CD4-positive, alpha-beta T cell treated with Interleukin-6 at 100 ng/mL for 8 hours (primary cell): ENCODE measurements at regions not wholly inside any gene's neighbourhood (a gene's known extent, or its start where the extent isn't known, plus 50 kb on each side); places are given as distances from the start of the nearest gene placed in this dataset.
A peak's percentile ranks its signal among the peaks of the same experiment; 100 is the strongest.

Experiments used
- DNase-seq: peaks from one replicate; pipeline ENCODE4 v3.0.0-alpha.2; 2020; ENCODE audit warnings: mixed read lengths, low spot score

- no peak for DNase-seq
Measured at GRCh38 chr5:88144219-88145001, 124.2 kb downstream of the TMEM161B start.

DNA sequence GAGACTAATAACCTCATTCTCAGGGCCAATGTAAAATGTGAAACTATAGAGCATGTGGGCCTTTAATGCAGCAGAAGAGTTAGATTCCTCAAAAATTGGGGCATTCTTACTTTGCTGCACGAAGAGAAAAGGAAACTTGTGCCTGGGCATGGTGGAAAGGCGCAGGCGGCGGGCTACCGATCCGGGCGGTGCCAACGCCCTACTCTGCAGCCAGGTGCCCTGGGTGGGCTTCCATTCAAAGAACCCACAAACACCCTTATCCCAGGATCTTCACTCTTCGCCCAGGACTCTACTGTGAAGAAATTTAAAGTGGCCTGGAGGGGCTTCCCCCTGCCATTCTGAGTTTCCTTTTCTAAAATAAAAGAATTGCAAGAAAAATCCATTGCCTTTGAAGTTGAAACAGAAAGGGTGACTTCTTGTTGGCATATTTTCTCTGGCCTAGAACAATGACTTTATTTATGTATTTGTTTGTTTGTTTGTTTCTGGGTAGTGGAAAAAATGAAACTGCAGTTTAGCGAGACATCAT lies 124.9 kb downstream of the TMEM161B start:
- no peak for DNase-seq

GRCh38 chr5:88142886-88143692 lies 125.6 kb downstream of the TMEM161B start:
- DNase-seq: no peak

DNA sequence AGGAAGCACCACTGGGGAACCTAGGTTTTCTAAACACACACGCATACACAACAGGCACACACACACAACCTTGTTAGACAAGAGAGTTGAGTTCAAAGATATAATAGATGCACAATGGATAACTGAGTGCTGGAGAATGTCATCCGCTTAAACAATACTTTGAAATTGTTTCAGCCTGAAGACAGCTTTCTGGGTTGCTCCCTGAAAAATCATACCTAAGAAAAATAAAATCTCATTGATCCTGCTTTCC lies 126.1 kb downstream of the TMEM161B start:
- DNase-seq: no peak

GRCh38 chr5:88140856-88141752 lies 127.5 kb downstream of the TMEM161B start:
- peak; percentile 71 for DNase-seq

GRCh38 chr5:88140396-88140855 lies 128.2 kb downstream of the TMEM161B start:
- no peak for DNase-seq

- DNase-seq: no peak
Measured at GRCh38 chr5:88130211-88130815, 138.3 kb downstream of the TMEM161B start.

DNA sequence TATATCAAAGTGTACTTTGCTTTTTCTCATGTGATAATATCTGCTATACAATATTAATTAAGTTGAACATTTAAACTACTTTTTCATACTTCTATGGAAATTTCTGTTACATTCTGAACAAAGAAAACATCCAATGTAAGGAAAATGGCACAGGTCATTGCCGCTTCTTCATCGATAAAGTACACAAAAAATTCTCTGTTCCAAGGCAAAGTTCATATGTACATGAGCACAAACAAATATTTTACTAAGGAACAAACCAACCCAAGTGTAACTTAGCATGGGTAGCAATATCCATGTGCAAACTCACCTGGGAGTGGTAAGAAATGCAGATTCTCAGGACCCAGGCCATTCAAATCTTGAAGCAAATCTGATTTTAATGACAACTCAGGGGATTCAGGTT lies 139.8 kb downstream of the TMEM161B start:
- DNase-seq: no peak

DNA sequence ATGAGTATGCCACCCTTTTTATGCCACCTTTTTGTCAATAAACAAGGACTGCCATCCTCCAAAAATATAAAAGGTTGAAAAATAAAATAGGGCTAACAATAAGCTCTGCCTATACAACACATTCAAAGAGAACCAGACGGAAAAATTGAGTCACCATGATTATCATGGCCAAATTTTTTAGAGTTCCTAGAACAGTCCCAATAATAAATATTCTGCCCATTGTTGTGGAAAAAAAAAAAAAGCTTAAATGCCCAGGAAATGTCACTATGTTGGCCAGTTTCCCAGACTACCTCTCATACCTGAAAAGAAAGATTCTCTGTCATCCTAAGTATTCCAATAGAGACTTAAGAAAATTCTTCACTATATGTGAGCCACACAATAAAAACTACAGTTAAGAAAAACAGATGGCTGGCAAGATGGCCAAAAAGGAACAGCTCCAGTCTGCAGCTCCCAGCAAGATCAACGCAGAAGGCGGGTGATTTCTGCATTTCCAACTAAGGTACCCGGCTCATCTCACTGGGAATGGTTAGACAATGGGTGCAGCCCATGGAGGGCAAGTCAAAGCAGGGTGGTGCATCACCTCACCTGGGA lies 149.0 kb downstream of the TMEM161B start:
- DNase-seq: no peak

DNA sequence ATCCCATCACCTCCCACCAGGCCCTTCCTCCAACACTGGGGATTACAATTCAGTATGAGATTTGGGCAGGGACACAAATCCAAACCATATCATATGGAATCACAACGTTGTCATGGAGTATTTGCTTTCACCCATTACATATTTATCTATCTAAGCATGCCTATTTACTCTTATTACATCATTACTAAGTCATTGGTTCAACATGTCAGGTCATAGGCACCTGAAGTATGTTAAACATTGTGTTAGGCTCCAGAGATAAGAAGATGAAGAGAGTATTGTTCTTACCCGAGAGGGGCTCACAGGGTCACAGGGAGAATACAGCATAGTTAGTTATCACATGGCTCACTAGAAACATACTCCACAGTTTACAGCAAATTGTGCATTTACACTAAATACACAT lies 150.5 kb downstream of the TMEM161B start:
- no peak for DNase-seq

DNA sequence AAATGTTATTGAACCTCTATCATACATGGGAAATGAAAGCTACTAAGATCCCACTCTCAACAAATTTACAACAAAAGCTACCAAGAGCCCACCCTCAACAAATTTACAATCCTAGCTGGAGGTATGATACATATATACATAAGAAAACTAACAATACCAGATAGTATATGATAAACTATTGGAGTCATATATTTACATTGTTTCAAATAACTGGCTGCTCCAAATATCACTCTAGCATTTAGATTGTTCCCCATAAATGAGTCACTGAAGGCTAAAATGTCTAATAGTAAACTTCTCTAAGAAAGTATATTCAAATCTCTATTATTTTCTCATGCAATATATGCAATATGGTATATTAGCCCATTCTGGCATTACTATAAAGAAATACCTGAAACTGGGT lies 151.1 kb downstream of the TMEM161B start:
- DNase-seq: no peak

- no peak for DNase-seq
Measured at GRCh38 chr5:88116396-88116795, 152.2 kb downstream of the TMEM161B start.

GRCh38 chr5:88115211-88115610 lies 153.4 kb downstream of the TMEM161B start:
- no peak for DNase-seq

GRCh38 chr5:88113429-88113828 lies 155.2 kb downstream of the TMEM161B start:
- DNase-seq: no peak

DNA sequence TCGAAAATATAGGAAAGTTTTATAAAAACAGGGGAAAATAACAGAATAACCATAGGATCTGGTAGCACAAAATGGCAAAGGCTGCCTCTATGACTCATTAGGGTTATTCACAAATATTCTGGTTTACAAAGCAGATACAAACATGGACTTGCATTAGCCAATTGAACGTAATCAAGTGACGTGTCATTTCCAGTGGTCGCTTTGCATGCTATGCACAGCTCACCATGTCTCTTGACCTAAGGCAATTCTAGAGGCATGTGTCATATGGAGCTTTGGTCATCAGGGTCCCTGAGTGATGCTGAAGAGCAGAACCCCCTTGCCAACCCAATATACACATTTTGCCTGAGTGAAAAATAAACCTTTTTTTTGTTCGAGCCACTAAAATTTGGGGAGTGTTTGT lies 158.8 kb downstream of the TMEM161B start:
- DNase-seq: no peak

- no peak for DNase-seq
Measured at GRCh38 chr5:88108490-88109279, 160.0 kb downstream of the TMEM161B start.

GRCh38 chr5:88094906-88095496 lies 173.6 kb downstream of the TMEM161B start:
- DNase-seq: no peak

- no peak for DNase-seq
Measured at GRCh38 chr5:88094403-88094802, 174.2 kb downstream of the TMEM161B start.

DNA sequence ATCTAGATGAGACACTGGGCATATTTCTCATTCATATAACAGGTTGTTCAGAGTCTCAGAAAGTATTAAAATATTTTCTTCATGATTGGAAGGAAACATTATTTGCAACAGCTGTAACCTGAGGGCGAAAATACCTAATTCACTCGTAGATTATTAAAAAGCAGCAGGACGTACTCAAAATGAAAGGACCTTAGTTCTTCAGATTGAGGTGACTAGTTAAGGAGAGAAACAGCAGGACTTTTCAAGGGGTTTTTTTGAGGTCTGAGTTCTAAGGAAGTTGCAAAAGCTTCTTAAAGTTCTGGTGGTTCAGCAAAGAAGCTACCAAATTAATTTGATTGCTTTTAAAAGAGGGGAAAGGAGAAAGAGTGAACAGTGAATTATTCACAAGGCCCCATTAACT lies 174.9 kb downstream of the TMEM161B start:
- no peak for DNase-seq

DNA sequence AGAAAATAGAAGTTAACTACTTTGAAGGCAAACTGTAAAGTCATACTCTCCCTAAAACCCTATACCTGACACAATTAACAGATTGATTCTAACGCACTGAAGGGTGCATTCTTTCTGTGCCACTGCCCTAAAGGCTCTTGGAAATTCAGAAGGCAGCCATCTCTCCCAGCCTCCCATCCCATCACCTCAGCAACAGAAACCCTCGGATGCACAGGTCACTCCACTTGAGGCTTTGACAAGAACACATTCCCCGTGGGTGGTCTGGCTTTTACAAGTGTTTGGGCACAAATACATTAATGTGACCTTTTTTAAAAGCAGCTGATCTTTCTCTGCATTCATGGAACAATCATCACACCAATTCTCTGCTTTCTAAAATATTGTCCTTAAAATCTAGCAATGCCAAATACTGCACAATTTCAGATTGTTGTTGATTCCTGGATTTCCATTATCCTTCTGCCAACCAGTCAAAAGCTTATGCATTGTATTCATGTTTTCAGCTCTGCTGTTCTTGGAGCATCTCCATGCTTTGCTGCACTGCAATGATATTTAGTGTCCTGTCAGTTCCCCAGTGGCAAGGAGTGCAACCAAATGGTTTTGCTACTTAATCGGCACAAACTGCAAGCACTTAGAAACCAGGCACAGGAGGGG lies 175.6 kb downstream of the TMEM161B start:
- no peak for DNase-seq
